HG02970 (cell line): ENCODE measurements at regions not wholly inside any gene's neighbourhood (a gene's known extent, or its start where the extent isn't known, plus 50 kb on each side); places are given as distances from the start of the nearest gene placed in this dataset.
"Not testable (repeated sequence)": the region's sequence is repeated elsewhere in the genome, so short reads cannot be mapped to it uniquely, and the experiment has no call there.

Source experiments
- ATAC-seq: cut with Tn5 transposase; IDR thresholded peaks from one replicate; pipeline ENCODE4 v1.9.1; 2021; ENCODE audit warnings: mild to moderate bottlenecking, moderate library complexity, moderate number of reproducible peaks; ENCODE audit not compliant: unreplicated experiment, low FRiP score

DNA sequence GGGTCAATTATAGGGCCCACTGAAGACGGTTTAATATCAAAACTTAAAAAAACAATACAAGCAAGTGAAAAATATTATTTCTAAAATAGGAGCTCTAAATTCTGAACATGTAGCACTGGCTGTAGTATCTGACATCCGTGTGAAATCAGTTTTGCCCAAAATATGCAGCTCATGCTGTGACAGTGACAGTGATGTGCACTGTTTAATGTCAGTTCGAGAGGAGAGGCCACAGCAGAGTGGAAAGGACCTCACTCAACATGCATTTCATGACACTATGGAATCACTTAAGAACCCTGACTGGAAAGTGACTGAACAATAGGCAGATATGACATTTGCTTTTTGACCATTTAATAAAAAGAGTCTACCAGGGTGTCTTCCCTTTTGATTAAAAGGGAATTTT is 397.0 kb downstream of the FRK start:
- ATAC-seq, result no peak

- ATAC-seq, result no peak
These were observed 416.9 kb downstream of the FRK start for GRCh38 chr6:115643762-115644161.

GRCh38 chr6:115634887-115635286 is 425.8 kb downstream of the FRK start:
- ATAC-seq, result no peak

DNA sequence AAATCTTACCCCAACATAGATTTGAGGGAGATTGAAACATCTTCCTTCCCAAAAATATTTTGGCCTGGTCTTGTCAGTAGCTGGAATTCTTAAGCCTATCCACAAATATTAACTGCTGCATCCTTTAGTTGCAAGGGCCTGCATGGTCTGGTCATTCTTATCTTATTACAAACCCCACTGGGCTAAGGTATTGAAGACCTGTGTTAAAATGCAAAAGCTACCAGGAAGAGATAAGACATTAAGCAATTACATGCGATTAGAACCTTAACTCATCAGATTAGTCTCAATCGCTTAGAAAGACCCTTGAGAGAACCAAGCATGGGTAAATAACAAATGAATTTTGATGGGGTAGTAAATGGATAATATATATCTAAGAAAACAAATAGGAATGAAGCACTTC is 426.6 kb downstream of the FRK start:
- ATAC-seq, result no peak

DNA sequence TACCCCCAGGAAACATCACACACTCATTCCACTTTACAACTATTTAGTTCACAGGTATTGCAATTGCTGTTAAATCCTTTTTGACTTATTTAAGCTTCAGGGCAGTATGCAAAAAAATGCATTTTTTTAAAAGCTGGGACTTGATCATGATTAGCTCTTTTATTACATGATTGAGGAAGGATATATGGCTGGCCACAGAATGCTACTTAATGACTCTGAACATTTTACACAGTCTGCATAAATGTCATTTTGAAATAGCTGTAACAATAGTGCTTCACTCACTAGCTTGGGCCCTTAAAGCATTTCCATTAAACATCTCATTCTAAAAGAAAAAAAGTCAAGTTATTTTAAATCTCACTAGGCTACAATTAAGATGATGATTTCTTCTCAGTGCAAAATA is 429.7 kb downstream of the FRK start:
- no peak for ATAC-seq

DNA sequence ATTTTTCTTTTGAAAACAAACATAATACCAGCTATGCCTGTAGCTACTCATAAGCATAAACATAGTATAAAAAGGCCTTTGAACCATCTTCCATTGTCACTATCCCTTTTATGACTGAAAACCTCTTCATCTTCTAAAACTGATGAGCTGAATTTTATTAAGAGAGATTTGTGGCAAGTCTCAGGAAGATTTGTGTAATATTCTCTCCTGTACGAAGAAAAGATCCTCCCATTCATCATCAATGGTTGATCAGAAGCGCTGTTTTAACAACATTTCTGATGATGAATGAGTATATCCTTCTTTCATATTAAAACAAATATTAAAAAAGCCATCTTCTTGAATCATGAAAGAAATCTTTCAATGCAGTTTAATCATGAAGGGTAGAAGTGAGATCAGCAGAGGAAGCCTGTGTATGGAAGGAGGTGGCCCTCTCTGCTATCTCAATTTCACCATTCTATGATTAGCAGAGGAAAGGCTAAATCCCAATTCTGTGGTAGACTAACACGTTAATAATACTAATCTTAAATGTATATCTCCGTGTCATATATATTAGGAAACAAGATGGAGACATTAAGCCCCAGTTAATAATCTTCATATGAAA is 430.2 kb downstream of the FRK start:
- no peak for ATAC-seq

GRCh38 chr6:115629415-115629814 is 431.3 kb downstream of the FRK start:
- no peak for ATAC-seq

- ATAC-seq, result no peak
These were observed 442.4 kb downstream of the FRK start for GRCh38 chr6:115618256-115618655.

DNA sequence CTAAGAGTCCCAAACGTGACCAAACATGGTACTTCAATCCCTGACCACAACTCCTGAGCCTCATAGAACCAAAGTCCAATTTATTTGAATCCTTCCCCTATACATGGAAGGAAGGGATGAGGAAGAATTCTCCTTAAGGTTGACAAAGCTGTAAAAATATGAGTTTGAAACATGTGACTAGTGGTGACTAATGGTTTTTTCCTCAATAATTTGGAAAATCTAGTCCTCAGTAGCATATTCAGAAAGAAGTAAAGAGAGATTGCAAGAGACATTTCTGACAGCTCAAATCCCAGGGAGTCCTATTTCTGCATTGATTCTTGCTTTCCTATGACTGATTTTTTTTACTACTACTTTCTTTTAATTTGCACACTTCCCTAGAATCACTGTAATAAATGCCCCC is 443.7 kb downstream of the FRK start:
- no peak for ATAC-seq

- no peak for ATAC-seq
These were observed 447.2 kb downstream of the FRK start for GRCh38 chr6:115613488-115613887.

- no peak for ATAC-seq
These were observed 447.8 kb downstream of the FRK start for GRCh38 chr6:115612796-115613479.

DNA sequence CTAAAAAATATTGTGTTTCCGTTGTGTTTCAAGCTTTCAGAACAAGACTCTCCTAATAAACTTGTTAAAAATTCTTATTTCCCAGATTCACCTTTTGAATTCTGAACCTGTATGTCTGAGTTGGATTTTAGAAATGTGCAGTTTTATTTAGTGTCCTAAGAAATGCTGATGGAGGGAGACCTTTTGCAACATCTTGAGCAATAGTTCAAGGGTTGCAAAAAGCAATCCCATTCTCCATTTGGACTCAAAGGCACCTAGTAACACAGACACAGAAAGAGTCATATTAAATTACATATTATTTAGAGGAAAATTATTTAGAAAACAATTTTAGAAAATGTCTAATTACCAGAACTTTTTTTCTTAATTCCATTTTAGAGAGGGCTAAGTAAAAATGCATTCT is 448.5 kb downstream of the FRK start:
- no peak for ATAC-seq

- no peak for ATAC-seq
These were observed 450.0 kb downstream of the FRK start for GRCh38 chr6:115610696-115611095.

DNA sequence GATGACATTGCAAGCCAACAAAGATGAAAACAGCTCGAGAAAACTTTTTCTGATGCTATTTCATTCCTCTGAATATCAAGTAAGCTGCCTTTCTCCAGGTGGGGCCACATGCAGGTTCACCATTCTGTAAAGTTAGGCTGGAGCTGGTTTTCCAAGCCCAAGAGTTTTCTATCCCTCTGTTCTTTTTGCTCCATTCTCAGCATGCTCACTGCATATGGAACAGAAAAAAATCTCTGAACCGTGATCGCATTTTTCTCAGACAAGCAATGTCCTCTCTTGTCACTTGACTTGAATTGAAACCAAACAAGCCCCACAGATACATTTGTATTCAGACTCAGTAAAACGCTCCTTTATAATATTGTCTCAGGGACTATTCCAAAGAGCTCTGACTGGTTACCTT is 451.6 kb downstream of the FRK start:
- ATAC-seq, result no peak

DNA sequence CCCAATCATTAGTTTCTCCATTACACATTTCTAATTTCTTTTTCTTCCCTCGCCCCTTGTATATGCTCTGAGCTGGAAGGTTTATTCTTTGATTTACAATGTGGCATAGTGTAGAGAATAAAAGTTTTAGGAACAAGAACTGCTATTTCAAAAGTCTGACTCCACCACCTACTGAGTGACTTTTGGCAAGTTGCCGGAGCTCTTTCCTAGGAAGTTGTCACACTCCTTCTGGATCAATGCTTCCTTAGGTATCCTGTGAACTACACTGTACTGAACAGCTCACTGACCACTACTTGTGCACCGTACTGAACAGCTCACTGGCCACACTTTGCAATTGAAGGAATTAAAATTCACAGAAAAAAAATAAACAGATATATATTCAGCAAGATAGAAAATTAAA is 458.2 kb downstream of the FRK start:
- ATAC-seq, result no peak

GRCh38 chr6:115601509-115601908 is 459.2 kb downstream of the FRK start:
- ATAC-seq, result no peak

DNA sequence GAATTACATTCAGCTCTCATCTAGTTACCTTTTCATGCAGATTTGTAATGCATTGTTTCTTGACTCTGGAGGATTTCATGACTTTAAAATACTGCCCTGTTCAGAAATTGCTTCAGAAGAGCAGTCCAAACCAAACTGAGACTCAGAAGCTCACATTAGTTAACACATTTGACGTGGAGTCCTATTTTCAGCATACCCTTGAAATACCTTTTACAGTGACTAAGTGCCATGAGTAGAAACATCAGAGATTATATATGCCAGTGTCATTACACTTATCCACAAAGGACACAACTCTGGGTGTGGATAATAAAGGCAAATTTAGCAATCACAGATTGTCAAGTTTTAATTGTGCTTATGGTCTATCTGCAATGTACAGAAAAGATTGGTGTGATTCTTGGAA is 459.6 kb downstream of the FRK start:
- no peak for ATAC-seq

GRCh38 chr6:115594891-115595290 is 465.8 kb downstream of the FRK start:
- ATAC-seq, result no peak

- ATAC-seq, result no peak
These were observed 468.7 kb downstream of the FRK start for GRCh38 chr6:115592025-115592424.

DNA sequence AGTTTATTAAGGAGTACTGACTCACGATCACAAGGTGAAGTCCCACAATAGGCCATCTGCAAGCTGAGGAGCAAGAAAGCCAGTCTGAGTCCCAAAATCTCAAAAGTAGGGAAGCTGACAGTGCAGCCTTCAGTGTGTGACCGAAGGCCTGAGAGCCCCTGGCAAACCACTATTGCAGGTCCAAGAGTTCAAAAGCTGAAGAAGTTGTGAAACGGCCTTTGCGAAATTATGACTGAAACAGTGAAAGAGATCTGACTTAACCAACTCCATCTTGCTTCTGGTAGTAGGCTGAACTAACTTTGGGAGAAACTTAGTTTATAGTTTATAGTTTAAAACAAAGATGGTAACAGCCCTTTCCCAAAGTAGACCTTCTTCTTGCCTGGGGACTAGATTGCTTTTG is 471.6 kb downstream of the FRK start:
- ATAC-seq, result not testable (repeated sequence)

DNA sequence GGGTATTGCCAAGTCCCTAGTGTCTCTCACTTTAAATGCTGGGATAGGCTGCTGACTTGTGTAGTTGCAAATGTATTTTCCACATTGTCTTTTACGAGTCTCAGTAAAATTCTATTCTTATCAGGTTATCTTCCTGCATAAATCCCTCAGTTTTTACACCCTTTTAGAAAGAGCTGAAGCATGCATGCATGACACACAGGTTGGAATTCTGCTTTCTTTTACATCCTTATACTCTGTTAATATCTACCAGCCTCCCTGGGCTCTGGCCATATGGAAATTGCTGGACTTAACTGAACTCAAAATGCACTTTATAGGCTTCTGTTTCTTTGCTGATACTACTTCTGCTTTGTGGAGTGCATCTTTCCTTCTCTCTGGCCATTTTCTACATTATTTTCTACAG is 477.4 kb downstream of the FRK start:
- no peak for ATAC-seq

DNA sequence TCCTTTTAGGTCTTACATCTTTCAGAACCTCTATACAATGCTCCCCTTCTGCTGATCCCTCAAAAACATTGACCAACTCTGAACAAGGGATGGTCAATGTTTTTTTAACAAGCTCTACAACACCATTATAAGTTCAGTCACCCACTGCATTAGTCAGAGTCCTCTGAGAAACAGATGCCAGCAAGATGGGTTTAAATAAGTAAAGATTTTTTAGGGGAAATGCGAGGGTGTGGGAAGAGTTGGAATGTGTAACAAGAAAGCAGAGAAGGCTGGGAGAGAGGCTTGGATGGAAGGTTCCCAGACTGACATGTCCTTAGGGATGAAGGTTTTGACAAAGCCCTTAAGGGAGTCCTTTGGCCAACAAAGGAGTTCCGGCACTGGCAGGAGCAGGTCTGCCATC is 478.3 kb downstream of the FRK start:
- no peak for ATAC-seq

DNA sequence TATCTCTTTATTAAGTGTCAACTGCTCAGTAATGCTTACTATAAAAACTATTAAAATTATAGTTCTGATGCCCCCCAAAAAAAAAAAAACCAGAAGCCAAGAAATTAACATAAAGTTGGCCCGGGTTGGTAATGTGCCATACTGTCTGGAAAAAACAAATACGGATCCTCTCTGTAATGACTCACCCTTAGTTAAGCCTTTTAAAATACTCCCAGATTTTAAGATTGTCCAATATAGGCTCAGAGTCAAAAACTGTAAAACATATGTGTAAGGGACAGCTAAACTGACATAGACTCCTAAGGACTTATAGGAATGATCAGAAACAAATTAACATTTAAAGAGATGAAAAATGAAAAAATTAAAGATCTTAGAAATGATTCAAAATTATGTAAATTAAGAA is 481.1 kb downstream of the FRK start:
- ATAC-seq, result not testable (repeated sequence)
